ENCODE measurements at regions not wholly inside any gene's neighbourhood (a gene's known extent, or its start where the extent isn't known, plus 50 kb on each side); places are given as distances from the start of the nearest gene placed in this dataset.

DNA sequence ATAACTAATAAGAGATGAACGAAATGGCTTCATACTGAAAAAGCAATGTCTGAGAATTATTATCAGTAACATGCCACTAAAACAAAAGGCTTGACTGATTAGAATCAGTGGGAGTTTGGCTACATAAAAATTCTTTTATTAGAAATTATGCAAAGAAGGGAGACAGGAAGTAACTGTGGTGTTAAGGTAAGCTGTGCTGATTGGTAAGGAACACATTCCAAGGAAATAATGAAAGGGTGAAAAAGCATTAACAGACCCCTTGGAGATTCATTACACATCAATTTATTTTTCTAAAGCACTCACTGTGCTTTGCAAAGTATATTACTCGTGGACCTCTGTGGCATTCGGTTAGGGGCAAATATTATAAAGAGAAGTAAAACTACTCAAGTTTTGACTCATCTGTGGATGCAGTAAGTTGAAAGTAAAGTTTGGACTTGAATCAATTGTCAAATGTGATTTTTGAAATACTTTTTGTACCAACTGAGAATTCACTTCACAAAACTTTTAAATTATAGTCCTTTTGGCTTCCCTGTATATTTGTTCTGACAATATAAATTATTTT, 176.1 kb upstream of the ZPLD1 start:
- no peak for DNase-seq

DNA sequence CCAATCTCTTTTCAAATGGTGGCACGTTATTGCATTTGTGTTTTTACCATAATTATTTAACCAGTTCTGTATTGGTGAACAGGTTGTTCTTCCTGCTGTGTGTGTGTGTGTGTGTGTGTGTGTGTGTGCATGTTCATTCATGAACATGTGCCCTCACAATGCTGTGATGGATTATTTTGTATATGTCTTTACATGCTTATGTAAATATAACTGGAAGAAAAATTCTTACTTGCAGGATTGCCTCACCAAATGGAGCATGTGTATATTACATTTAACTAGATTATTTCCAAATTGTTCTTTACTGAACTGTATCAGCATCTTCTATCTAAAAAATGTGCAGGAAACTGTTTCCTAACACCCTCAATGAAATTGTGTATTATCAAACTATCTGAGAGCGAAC, 175.2 kb upstream of the ZPLD1 start:
- no peak for DNase-seq

DNA sequence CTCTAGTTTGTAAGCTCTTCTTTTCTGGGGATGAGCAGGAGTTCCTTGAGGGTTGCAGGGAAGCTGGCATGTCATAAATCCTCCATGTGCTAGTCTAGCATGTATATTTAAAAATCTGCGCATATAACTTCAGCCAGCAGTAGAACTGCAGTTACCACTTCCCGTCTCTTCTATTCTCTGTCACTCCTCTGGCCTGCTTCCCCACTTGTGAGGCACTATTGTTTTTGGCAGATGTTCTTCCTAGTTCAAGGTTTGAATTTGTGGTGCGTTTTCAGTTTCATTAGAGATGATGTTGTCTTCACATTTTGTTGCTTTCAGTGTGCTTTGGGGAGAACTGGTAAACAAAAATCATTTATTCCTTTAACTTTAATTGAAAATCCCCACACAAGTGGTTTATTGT, 169.1 kb upstream of the ZPLD1 start:
- DNase-seq = no peak

GRCh38 chr3:102269406-102269805, 165.4 kb upstream of the ZPLD1 start:
- DNase-seq = no peak

- DNase-seq = no peak
Observed at GRCh38 chr3:102290241-102290640, 144.6 kb upstream of the ZPLD1 start.

GRCh38 chr3:102295756-102296155, 139.1 kb upstream of the ZPLD1 start:
- DNase-seq = no peak

DNA sequence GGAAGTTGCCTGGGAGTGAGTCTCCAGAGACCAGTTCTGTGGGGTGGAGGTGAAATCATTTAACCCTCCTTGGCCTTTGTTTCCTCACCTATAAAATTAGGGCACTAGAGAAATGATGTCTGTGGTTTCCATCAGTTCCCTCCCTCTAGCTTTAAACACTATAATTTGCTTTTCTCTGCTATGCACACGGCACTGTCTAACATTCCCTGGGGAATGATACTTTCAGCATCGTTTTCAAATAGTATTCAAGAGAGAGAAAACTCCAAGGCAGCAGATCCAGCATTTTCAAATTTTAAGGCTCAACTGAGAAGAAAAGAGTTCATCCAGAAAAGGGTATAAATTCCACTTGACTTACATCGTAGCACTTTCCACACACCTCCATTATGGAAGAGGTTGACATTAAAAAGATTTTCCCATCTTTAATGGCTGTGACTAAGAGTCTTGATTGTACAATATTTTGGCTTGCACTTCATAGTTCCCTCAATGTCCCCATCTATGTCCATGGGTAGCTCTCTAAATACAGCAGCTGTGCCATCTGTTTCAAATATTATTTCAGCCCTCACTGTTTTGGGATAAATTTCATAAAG, 137.7 kb upstream of the ZPLD1 start:
- DNase-seq = no peak

DNA sequence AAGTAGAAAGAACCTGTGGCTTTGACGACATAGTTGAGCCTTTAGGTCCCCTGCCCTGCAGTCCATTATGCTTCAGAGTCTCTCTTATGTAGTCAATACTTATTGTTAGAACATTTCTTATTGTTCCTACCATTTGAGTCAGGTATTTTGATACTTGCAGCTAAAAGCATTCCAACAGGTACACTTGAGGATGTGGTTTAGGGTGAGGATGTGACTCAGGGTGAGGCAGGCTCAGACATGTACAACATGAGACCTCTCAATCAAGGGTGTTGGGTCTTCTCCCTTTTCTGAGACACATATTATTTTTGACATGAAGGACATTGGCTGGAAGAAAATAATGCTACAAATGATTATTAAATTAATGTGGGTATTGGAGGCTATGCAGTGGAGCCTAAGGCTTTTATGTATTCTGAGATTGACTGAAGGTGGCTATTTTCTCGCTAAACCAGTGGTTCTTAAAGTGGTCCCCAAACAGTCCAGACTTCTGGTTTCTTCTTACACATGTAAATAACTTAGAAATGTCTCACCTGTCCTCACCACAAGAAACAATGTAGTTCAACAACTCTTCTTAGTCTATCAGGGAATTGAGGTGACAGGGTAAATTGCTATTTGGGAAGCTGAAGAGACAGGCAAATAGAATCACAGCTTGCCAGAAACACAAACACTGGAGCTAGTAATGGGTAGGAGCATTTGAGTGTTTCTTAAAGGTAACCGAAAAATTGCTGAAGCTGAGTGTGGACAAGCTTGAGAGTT, 135.5 kb upstream of the ZPLD1 start:
- DNase-seq = no peak

- DNase-seq = no peak
Observed at GRCh38 chr3:102301155-102301880, 133.5 kb upstream of the ZPLD1 start.

DNA sequence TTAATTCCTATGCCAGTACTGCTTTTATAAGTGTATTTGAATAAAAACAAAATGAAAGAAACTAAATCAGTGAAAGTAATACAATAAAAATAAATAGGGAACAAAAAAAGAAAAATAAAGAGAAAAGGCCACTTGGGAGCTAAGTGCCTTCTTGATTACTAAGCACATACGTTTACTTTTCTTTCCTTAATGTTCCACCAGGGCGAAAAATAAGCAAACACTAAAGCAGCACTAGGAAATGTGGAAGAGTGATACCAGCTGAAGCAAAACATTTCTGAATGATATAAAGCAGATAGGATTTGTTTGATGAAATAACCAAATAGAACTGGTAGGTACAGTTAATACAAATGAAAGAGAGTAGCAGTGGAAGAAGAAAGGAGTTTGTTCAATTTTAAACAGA, 132.8 kb upstream of the ZPLD1 start:
- DNase-seq = no peak

DNA sequence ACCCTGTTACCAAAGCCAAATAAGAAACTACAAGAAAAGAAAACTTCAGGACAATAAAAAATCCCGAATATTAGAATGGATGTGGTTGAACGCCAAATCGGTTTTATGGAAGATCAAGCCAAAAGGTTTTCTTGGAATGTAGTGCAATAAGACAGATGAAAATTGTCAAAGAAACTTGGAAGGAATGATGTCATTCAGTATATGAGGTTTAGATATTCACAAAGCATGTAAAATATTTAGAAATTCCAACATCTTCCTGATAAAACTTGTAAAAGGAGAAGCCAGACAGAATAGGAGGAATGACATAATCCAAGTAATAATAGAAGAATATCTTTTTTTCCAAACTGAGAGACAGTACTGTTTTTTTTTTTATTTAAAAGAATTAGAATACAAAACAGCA, 130.3 kb upstream of the ZPLD1 start:
- no peak for DNase-seq

GRCh38 chr3:102307442-102307841, 127.4 kb upstream of the ZPLD1 start:
- DNase-seq = no peak

DNA sequence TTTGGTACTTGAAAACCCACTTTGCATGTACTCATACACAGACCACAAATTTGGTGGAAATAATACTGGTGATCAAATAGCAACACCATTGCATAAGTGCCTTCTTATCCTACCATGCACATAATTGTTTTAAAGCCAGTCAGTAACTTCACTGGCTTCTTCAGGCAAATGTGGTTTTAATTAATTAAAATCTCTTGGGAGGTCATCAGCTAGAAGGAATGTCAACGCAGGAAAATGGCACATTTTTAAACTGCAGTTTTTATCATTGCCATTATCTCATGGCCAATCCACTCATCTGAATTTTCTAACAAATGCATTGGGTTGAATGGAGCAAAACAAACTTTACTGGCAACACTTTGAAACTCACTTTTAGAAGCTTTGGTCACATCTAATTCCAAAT, 105.7 kb upstream of the ZPLD1 start:
- no peak for DNase-seq

DNA sequence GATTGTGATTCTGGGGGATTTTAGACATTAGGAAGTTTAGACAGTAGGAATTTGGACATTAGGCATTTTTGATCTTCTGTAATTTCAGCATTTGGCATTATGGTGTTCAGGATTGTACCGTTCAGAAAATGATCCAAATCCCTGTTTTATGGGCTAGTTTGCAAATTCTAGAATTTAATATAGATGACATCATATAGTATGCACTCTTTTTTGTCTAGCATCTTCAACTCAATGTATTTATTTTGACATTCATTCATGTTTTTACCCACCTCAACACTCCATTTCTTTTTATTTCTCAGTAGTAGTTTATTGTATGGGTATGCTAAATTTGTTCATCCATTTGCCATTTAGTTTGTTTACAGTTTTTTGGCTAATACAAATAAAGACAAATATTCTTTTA, 105.3 kb upstream of the ZPLD1 start:
- no peak for DNase-seq

GRCh38 chr3:102332205-102332604, 102.6 kb upstream of the ZPLD1 start:
- no peak for DNase-seq

DNA sequence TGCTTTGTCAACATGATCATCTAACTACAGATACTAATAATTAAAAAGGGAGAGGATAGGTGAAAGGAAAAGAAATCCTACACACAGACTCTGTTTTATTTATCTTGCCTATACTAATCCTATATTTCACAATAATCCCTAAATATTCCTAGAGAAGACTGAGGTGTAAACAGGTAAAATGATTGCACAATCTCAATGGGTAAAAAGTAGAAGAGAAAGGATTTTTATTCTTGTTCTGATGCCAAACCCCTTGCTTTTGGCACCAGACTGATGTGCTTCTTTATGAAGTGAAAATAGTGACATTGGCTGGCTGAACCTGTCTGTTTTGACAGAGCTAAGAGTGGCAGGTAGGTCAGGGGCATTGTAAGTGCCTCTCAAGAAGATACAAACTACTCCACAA, 101.9 kb upstream of the ZPLD1 start:
- DNase-seq = no peak

DNA sequence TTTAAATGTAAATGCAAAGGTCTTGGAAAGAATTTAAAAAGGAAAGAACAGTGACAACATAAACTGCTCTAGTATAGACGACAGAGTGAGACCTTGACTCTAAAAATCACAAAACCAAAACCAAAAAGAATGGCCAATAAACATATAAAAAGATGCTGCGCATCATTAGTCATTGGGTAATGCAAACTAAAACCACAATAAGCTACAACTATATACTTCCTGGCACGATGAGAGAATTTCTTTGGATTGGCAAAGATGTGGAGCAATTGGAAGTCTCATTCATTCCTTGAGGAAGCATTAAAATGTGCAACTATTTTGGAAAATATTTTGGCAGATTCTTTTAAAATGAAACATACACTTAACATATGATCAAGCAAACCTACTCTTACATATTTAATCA, 98.7 kb upstream of the ZPLD1 start:
- DNase-seq = no peak

DNA sequence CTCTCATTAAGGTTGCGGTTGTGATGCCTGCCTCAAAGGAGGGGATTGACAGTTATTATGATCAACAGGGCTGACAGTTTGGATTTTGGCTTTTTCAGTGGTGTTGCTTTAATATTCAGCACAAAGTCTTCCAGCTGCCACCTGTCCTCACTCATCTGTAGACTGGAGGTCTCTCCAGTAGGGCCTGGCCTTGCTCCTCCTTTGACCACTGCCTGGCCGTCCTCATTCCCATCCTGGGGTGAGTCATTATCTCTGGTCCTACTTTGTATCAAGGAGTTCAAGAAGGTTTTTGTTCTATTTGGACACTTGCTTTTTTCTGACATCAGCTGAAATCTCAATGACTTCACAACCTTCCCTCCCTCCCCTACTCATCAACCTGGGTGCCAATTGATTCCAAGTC, 95.1 kb upstream of the ZPLD1 start:
- DNase-seq = no peak

- DNase-seq = no peak
Observed at GRCh38 chr3:102346897-102347296, 87.9 kb upstream of the ZPLD1 start.

GRCh38 chr3:102348904-102349303, 85.9 kb upstream of the ZPLD1 start:
- DNase-seq = no peak

- no peak for DNase-seq
Observed at GRCh38 chr3:102353148-102353547, 81.7 kb upstream of the ZPLD1 start.

DNA sequence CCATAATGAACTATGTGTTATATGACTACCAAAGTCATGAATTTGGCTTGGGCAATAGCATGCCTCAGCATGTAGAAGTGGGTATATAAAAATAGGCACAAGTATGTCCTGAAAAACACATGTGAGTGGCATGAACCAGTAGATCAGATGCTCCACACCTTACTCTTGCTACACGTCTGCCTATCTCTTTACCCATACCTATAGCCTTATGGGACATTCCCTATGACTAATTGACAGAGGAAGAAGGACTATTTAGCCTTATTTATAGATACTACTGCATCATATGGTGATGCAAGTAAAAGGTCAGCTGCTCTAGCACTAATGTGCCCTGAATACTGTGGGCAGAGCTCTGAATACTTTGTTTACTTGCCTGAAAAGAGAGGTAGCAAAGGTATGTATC, 81.0 kb upstream of the ZPLD1 start:
- DNase-seq = no peak

DNA sequence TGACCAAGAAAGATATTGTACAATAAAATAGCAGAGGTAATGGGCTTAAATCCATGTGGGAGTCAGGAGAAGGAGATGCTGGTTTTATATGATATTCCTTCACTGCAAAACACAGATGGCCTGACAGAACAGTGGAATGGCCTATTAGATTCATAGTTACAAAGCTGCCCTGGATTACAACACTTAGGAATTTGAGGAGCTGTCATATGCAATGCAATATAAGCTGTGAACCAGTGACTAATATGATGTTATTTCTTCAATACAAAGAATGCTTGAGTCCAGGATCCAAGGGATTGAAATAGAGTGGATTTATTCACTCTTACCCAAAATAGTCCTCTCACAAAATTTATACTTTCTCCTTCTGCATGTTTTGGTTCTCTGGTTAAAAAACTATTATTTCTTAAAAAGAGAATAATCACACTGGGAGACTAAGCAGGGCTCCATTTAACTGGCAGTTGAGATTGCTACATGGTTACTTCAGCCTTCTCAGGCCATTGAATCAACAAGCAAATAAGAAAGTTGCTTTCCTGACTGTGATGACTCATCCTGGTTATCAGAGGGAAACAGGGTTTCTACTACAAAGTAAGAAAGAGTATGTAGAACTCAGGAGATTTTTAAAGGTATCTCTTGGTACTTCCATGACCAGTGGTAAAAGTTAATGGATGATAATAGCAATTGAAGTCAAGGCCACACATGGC, 79.8 kb upstream of the ZPLD1 start:
- DNase-seq = no peak
